H1 (cell line): ENCODE measurements at regions not wholly inside any gene's neighbourhood (a gene's known extent, or its start where the extent isn't known, plus 50 kb on each side); places are given as distances from the start of the nearest gene placed in this dataset.

Source experiments
- CTCF ChIA-PET: fragments of 300-600 bp; sonication (Branson Sonifier 250); formaldehyde crosslinking; loops from one replicate; lab custom pipeline; 2021; ENCODE audit not compliant: partially characterized antibody; lab: Charles Lee
- POLR2A ChIA-PET: fragments of 300-600 bp; sonication (Branson Sonifier 250); formaldehyde crosslinking; loops from one replicate; lab custom pipeline; 2021; ENCODE audit warnings: inconsistent platforms; ENCODE audit not compliant: partially characterized antibody; lab: Charles Lee
- DNase-seq, 2 experiments: peaks; one replicate each; pipeline versions ENCODE4 v3.0.0 to v3.0.0-alpha.2; 2010 to 2022; ENCODE audit warnings: low spot score in 2 of 2, low read depth in 1 of 2, mixed read lengths in 1 of 2
- FAIRE-seq: peaks from 2 replicates; lab custom pipeline; 2011; peaks lifted over from hg19 to GRCh38; lab: Jason Lieb, UNC
- H2AFZ ChIP-seq: 2 replicates; pipeline ENCODE4 v1.8.1; 2012; ENCODE audit warnings: low read length, inconsistent platforms
- H2AK5ac ChIP-seq: 2 replicates; pipeline ENCODE4 v1.6.1; 2013; ENCODE audit warnings: low read depth, low read length
- H2BK120ac ChIP-seq: replicated peaks from 2 replicates; pipeline ENCODE3; 2013; ENCODE audit warnings: low read depth, low read length, inconsistent platforms
- H2BK12ac ChIP-seq: 2 replicates; pipeline ENCODE4 v1.6.1; 2013; ENCODE audit warnings: low read depth, low read length
- H2BK15ac ChIP-seq: 2 replicates; pipeline ENCODE4 v1.6.1; 2013; ENCODE audit warnings: low read length
- H2BK20ac ChIP-seq: 2 replicates; pipeline ENCODE4 v1.6.1; 2013; ENCODE audit warnings: low read length
- H2BK5ac ChIP-seq: 2 replicates; pipeline ENCODE4 v1.6.1; 2013; ENCODE audit warnings: low read depth, low read length
- H3K14ac ChIP-seq: 2 replicates; pipeline ENCODE4 v1.6.1; 2013; ENCODE audit warnings: inconsistent platforms; ENCODE audit not compliant: insufficient read length
- H3K18ac ChIP-seq: 2 replicates; pipeline ENCODE4 v1.6.1; 2013; ENCODE audit warnings: low read length; ENCODE audit errors: extremely low read depth
- H3K23ac ChIP-seq: 2 replicates; pipeline ENCODE4 v1.6.1; 2013; ENCODE audit warnings: inconsistent platforms; ENCODE audit not compliant: insufficient read length
- H3K23me2 ChIP-seq: 2 replicates; pipeline ENCODE4 v1.6.1; 2013; ENCODE audit warnings: low read depth, low read length
- H3K27ac ChIP-seq: 2 replicates; pipeline ENCODE4 v1.6.1; 2011; ENCODE audit warnings: low read depth, low read length, inconsistent platforms
- H3K27me3 ChIP-seq, 4 experiments: replicated peaks in 1 of 4; 1 replicate in 1 of 4; 2 replicates in 3 of 4; pipeline versions ENCODE4 v1.6.1 to v1.8.1; 2011 to 2013; ENCODE audit warnings: low read length in 3 of 4, mild to moderate bottlenecking in 3 of 4, inconsistent platforms in 2 of 4, mixed read lengths in 2 of 4, moderate library complexity in 1 of 4; ENCODE audit not compliant: control insufficient read depth in 3 of 4, insufficient read depth in 3 of 4; ENCODE audit errors: extremely low read depth in 1 of 4
- H3K36me3 ChIP-seq, 4 experiments: 2 replicates each; pipeline versions ENCODE4 v1.6.1 to v1.8.1; 2011 to 2013; ENCODE audit warnings: mild to moderate bottlenecking in 4 of 4, low read length in 3 of 4, moderate library complexity in 2 of 4, control low read depth in 1 of 4, inconsistent platforms in 1 of 4; ENCODE audit not compliant: insufficient read depth in 4 of 4, control insufficient read depth in 2 of 4
- H3K4ac ChIP-seq: replicated peaks from 2 replicates; pipeline ENCODE3; 2013; ENCODE audit warnings: low read length, low read depth, mixed read lengths, inconsistent platforms; ENCODE audit not compliant: insufficient read length
- H3K4me1 ChIP-seq, 4 experiments: replicated peaks in 1 of 4; 1 replicate in 1 of 4; 2 replicates in 3 of 4; pipeline versions ENCODE4 v1.6.1 to v1.8.1; 2011 to 2013; ENCODE audit warnings: low read length in 3 of 4, inconsistent platforms in 2 of 4, mixed read lengths in 1 of 4; ENCODE audit not compliant: insufficient read depth in 4 of 4, control insufficient read depth in 3 of 4
- H3K4me2 ChIP-seq, 2 experiments: 2 replicates each; pipeline versions ENCODE4 v1.6.1 to v1.8.1; 2011 to 2013; ENCODE audit warnings: low read depth in 2 of 2, low read length in 2 of 2, control low read depth in 1 of 2, inconsistent platforms in 1 of 2, mild to moderate bottlenecking in 1 of 2; ENCODE audit not compliant: insufficient read depth in 1 of 2
- H3K4me3 ChIP-seq, 4 experiments: fragments of 200-600, 300-600 bp in 1 of 4; sonication (generic), shearing (Covaris generic), sonication (Bioruptor Twin) in 1 of 4; 2 replicates each; pipeline versions ENCODE4 v1.5.1 to v1.8.1; 2011 to 2016; ENCODE audit warnings: low read length in 4 of 4, low read depth in 3 of 4, control low read depth in 2 of 4, inconsistent platforms in 2 of 4, mild to moderate bottlenecking in 2 of 4, mixed read lengths in 1 of 4, moderate library complexity in 1 of 4; ENCODE audit not compliant: insufficient read depth in 2 of 4; ENCODE audit errors: extremely low read depth in 1 of 4
- H3K56ac ChIP-seq: replicated peaks from 2 replicates; pipeline ENCODE3; 2013; ENCODE audit warnings: low read depth, mild to moderate bottlenecking, mixed read lengths, low read length, inconsistent platforms; ENCODE audit not compliant: insufficient read length
- H3K79me1 ChIP-seq: 2 replicates; pipeline ENCODE4 v1.6.1; 2013; ENCODE audit warnings: low read depth, low read length, control low read depth
- H3K79me2 ChIP-seq, 2 experiments: 2 replicates each; pipeline versions ENCODE4 v1.6.1 to v1.8.1; 2012 to 2013; ENCODE audit warnings: low read length in 2 of 2, mild to moderate bottlenecking in 2 of 2, inconsistent platforms in 1 of 2; ENCODE audit not compliant: insufficient read depth in 2 of 2, control insufficient read depth in 1 of 2
- H3K9ac ChIP-seq, 4 experiments: replicated peaks in 1 of 4; 1 replicate in 1 of 4; 2 replicates in 3 of 4; pipeline versions ENCODE4 v1.6.1 to v1.8.1; 2011 to 2013; ENCODE audit warnings: low read depth in 3 of 4, low read length in 3 of 4, control low read depth in 2 of 4, mild to moderate bottlenecking in 2 of 4, moderate library complexity in 2 of 4, inconsistent platforms in 1 of 4; ENCODE audit errors: extremely low read depth in 1 of 4
- H3K9me3 ChIP-seq, 2 experiments: 2 replicates each; pipeline versions ENCODE4 v1.6.1 to v1.8.1; 2012 to 2013; ENCODE audit warnings: mild to moderate bottlenecking in 2 of 2, moderate library complexity in 2 of 2, control low read depth in 1 of 2, inconsistent platforms in 1 of 2, low read depth in 1 of 2, low read length in 1 of 2, mixed read lengths in 1 of 2; ENCODE audit not compliant: insufficient read depth in 2 of 2
- H4K20me1 ChIP-seq, 2 experiments: replicated peaks in 1 of 2; 2 replicates each; pipeline versions ENCODE3 to v1.8.1; 2011 to 2013; ENCODE audit warnings: inconsistent platforms in 2 of 2, low read length in 2 of 2, mild to moderate bottlenecking in 1 of 2; ENCODE audit not compliant: insufficient read depth in 2 of 2, control insufficient read depth in 1 of 2
- H4K5ac ChIP-seq: 2 replicates; pipeline ENCODE4 v1.6.1; 2013; ENCODE audit warnings: low read length, low read depth, mixed read lengths, inconsistent platforms; ENCODE audit not compliant: insufficient read length
- H4K8ac ChIP-seq: 2 replicates; pipeline ENCODE4 v1.8.0; 2013; ENCODE audit warnings: mild to moderate bottlenecking, moderate library complexity, low read length, inconsistent platforms; ENCODE audit not compliant: insufficient read depth; ENCODE audit errors: extremely low read depth
- H4K91ac ChIP-seq: replicated peaks from 2 replicates; pipeline ENCODE3; 2013; ENCODE audit warnings: low read length, mixed read lengths, inconsistent platforms; ENCODE audit not compliant: insufficient read length
- WGBS, 2 experiments: shearing (Covaris generic) in 1 of 2; methylation state at CpG; one replicate each; pipeline versions ENCODE4 v1.1.6 to v1.1.7; 2013 to 2015; ENCODE audit warnings: low lambda C conversion rate in 2 of 2, mixed read lengths in 2 of 2, inconsistent platforms in 1 of 2, low coverage in 1 of 2, missing lambda C conversion rate in 1 of 2; ENCODE audit not compliant: insufficient replicate concordance in 2 of 2, insufficient coverage in 1 of 2, insufficient read length in 1 of 2; ENCODE audit errors: extremely low coverage in 1 of 2, missing lambda C conversion rate in 1 of 2; 5-methylcytosine and 5-hydroxymethylcytosine counted together
- TF ChIP-seq, protein P1 (sequence below): IDR thresholded peaks from 2 replicates; pipeline ENCODE4 v1.6.1; 2012; ENCODE audit warnings: inconsistent platforms

DNA sequence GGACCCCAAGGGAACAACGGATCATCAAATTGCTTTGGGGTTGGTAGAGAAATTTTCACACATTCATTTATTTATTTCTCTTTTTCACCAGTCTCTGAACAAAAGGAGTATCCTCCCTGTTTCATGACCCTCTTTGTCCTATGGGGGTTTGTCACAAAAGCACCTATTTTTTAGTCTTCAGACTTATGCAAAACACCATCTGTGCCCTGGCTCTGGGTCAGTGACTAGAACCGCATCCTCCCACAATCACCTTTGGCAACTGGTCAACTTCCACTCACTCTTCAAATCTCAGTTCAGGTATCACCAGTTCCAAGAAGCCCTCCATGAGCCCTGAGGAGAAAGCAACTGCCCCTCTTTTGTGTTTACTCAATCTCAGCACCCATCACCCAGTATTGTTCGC, 395.7 kb downstream of the CDK5RAP2 start:
- Histone ChIP-seq H4K91ac (no peak overlapping the region), H3K23me2 (no peaks in the 10 kb centered on the region), H3K79me1 (no peaks in the 10 kb centered on the region), H3K36me3 (no peaks in the 10 kb centered on the region), H4K20me1 (no peaks in the 10 kb centered on the region), H3K4me3 (no peak overlapping the region), H3K56ac (no peak overlapping the region), H4K8ac (no peak overlapping the region), H3K79me2 (no peaks in the 10 kb centered on the region), H4K5ac (no peak overlapping the region), H3K27me3 (no peaks in the 10 kb centered on the region), H2BK120ac (no peak overlapping the region), H2BK5ac (no peak overlapping the region; the same call in 1 of the 2 replicates), H3K14ac (no peak overlapping the region), H3K4me1 (no peaks in the 10 kb centered on the region), H3K9me3 (no peaks in the 10 kb centered on the region), H2BK15ac (no peak overlapping the region), H2BK20ac (no peak overlapping the region), H3K4me2 (no peak overlapping the region), H2BK12ac (no peak overlapping the region), H2AK5ac (no peak overlapping the region), H3K4ac (no peak overlapping the region), H3K18ac (no peak overlapping the region), H2AFZ (no peak overlapping the region), H3K23ac (no peak overlapping the region), H3K9ac (no peak overlapping the region), H3K27ac (no peak overlapping the region)
- CTCF ChIA-PET, result no interaction called here
- WGBS, 2 experiments, result 59% methylated on average over 3 of the region's 3 CpGs; no CpG with 5 or more reads in 1 of the 2 experiments
- FAIRE-seq, result no peak
- DNase-seq, result no peak
- POLR2A ChIA-PET, result no interaction called here
- TF ChIP-seq, protein P1, sequence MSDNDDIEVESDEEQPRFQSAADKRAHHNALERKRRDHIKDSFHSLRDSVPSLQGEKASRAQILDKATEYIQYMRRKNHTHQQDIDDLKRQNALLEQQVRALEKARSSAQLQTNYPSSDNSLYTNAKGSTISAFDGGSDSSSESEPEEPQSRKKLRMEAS, result no peak
